GM12891 (cell line): ENCODE measurements at regions not wholly inside any gene's neighbourhood (a gene's known extent, or its start where the extent isn't known, plus 50 kb on each side); places are given as distances from the start of the nearest gene placed in this dataset.

Experiments used
- PAX5 ChIP-seq: IDR thresholded peaks from 2 replicates; pipeline ENCODE4 v1.6.1; 2011; ENCODE audit warnings: low read length, moderate library complexity, mild to moderate bottlenecking; ENCODE audit not compliant: insufficient read depth, severe bottlenecking
- POLR2A ChIP-seq: IDR thresholded peaks from 2 replicates; pipeline ENCODE4 v1.6.1; 2011; ENCODE audit warnings: low read depth, low read length, control low read depth
- POLR2AphosphoS5 ChIP-seq: IDR thresholded peaks from 2 replicates; pipeline ENCODE4 v1.6.1; 2011; ENCODE audit warnings: low read depth, low read length, control low read depth
- POU2F2 ChIP-seq: IDR thresholded peaks from 2 replicates; pipeline ENCODE4 v1.6.1; 2011; ENCODE audit warnings: low read depth, mild to moderate bottlenecking, control low read depth, low read length, moderate library complexity
- SPI1 ChIP-seq: IDR thresholded peaks from 2 replicates; pipeline ENCODE4 v1.6.1; 2011; ENCODE audit warnings: low read depth, low read length, control low read depth
- TAF1 ChIP-seq: IDR thresholded peaks from 2 replicates; pipeline ENCODE4 v1.6.1; 2011; ENCODE audit warnings: low read depth, low read length, control low read depth

GRCh38 chr11:39712581-39712980 lies 1746.9 kb downstream of the LRRC4C start:
- TF ChIP-seq POLR2AphosphoS5 (no peak), TAF1 (no peak), POLR2A (no peak), SPI1 (no peak), POU2F2 (no peak), PAX5 (no peak)
